Activated T-cell treated with anti-CD3 and anti-CD28 coated beads, Interleukin-2, amount 50 U/mL, for 72 hours (primary cell): ENCODE measurements at regions not wholly inside any gene's neighbourhood (a gene's known extent, or its start where the extent isn't known, plus 50 kb on each side); places are given as distances from the start of the nearest gene placed in this dataset.
"Not testable (repeated sequence)": the region's sequence is repeated elsewhere in the genome, so short reads cannot be mapped to it uniquely, and the experiment has no call there.

Experiments used
- ATAC-seq, 2 donors: fragments of 150-1000 bp; cut with Tn5 transposase; replicated peaks in 1 of 2; 2 replicates each; pipeline ENCODE4 v1.10.0; 2021; ENCODE audit warnings: moderate library complexity in 2 of 2, mild to moderate bottlenecking in 1 of 2
- DNase-seq, 2 donors: peaks; one replicate each; pipeline ENCODE4 v3.0.0; 2021 to 2022; ENCODE audit warnings: mixed read lengths in 1 of 2
- H3K27ac Mint-ChIP-seq: one replicate; pipeline ENCODE4 v1.8.0; 2022; ENCODE audit warnings: mild to moderate bottlenecking, moderate library complexity, mixed read lengths
- H3K27me3 Mint-ChIP-seq: one replicate; pipeline ENCODE4 v1.8.0; 2022; ENCODE audit warnings: low read depth, mixed read lengths
- H3K36me3 Mint-ChIP-seq, 2 donors: one replicate each; pipeline ENCODE4 v1.8.0; 2022; ENCODE audit warnings: mixed read lengths in 2 of 2, mild to moderate bottlenecking in 1 of 2; ENCODE audit not compliant: insufficient read depth in 2 of 2
- H3K4me1 Mint-ChIP-seq: one replicate; pipeline ENCODE4 v1.8.0; 2022; ENCODE audit warnings: low read depth, mixed read lengths
- H3K4me3 Mint-ChIP-seq, 2 donors: one replicate each; pipeline ENCODE4 v1.8.0; 2022; ENCODE audit warnings: mild to moderate bottlenecking in 2 of 2, mixed read lengths in 2 of 2, moderate library complexity in 2 of 2
- H3K9me3 Mint-ChIP-seq, 2 donors: one replicate each; pipeline ENCODE4 v1.8.0; 2022; ENCODE audit warnings: mixed read lengths in 2 of 2

DNA sequence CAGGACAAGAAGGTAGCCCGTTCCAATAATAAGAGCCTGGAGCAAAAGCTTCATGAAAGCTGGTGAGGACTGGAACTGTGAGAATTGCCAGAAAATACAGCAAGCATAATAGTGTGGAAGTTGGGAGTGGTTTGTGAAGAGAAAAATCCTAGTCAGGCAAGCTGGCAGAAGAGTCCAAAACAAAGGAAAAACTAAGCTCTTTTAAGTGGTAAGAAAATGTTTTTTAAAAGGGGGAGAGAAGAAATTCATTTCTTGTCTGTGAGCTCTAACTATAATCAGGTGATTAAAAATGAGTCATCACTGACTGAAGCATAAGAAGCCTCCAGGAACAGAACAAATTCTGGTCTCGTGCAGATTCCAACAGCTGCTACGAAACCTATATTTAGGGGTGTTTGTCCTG is 102.6 kb downstream of the CAAP1 start:
- H3K27me3 Mint-ChIP-seq, result no peaks in the 10 kb centered on the region
- DNase-seq (no peak), ATAC-seq (no peak)
- H3K9me3 Mint-ChIP-seq, result peaks cover 0 to 5% of the 10 kb centered on the region in 2 donors
- H3K36me3 Mint-ChIP-seq, result no peaks in the 10 kb centered on the region
- H3K27ac Mint-ChIP-seq, result no peak overlapping the region
- no peak overlapping the region for H3K4me3 Mint-ChIP-seq
- H3K4me1 Mint-ChIP-seq, result no peaks in the 10 kb centered on the region

DNA sequence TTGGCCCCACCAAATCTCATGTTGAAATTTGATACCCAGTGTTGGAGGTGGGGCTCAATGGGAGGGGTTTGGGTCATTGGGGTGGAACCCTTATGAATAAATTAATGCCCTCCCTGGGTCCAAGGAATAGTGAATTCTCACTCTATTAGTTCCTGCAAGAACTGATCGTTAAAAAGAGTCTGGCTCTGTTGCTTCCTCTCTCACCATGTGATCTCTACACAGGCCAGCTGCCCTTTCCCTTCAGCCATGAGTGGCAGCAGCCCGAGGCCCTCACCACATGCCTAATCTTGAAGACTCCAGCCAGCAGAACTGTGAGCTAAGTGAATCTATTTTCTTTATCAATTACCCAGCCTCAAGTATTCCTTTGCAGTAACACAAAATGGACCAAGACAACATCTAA is 106.0 kb downstream of the CAAP1 start:
- Mint-ChIP-seq H3K4me3 (no peak overlapping the region), H3K4me1 (no peaks in the 10 kb centered on the region), H3K27me3 (peaks cover 7% of the 10 kb centered on the region), H3K27ac (no peak overlapping the region), H3K36me3 (no peaks in the 10 kb centered on the region), H3K9me3 (peaks cover 0 to 3% of the 10 kb centered on the region in 2 donors)
- no peak for DNase-seq
- ATAC-seq, result no peak

DNA sequence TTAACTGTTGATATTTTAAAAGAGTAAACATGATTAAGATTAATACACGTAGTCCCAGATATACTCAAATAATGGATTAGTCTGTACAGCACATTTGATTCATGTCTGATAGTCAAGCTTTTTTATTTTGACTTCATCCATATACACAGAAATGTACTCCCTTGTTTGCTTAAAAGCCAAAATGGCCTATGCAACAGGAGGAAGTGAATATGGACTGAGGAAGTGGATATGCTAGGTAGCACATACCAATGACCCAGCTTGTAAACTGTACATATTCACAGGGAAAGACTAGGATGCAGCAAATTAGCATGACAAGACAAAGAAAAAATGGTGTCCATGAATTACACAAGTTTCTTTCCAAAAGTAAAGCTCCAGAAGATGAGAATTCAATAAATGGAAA is 109.7 kb downstream of the CAAP1 start:
- no peak for ATAC-seq
- Mint-ChIP-seq H3K4me3 (no peak overlapping the region), H3K36me3 (peaks cover 0 to 3% of the 10 kb centered on the region in 2 donors), H3K9me3 (peaks cover 0 to 3% of the 10 kb centered on the region in 2 donors), H3K27me3 (peaks cover 7% of the 10 kb centered on the region), H3K4me1 (no peaks in the 10 kb centered on the region), H3K27ac (no peak overlapping the region)
- DNase-seq, result no peak

DNA sequence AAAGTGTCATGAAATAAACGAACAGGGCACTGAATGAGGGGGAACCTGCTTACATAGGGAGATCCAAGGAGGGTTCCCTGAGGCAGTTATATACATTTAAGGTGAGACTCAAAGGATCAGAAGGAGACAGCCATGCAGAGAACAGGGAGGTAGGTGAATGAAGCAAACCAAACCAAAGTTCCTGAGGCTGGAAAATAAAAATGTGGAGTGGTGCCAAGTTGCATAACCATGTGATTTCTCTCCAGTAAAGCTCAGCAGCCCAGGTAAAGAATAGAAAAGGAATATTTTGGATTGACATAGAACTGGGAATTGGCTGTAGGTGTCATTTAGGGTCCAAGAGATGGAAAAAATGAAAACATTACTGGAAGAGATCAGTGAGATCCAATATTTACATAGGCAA is 110.7 kb downstream of the CAAP1 start:
- ATAC-seq (no peak), DNase-seq (no peak)
- Mint-ChIP-seq H3K27ac (no peak overlapping the region), H3K4me3 (no peak overlapping the region), H3K36me3 (peaks cover 0 to 3% of the 10 kb centered on the region in 2 donors), H3K9me3 (peaks cover 0 to 1% of the 10 kb centered on the region in 2 donors), H3K27me3 (peaks cover 7% of the 10 kb centered on the region), H3K4me1 (no peaks in the 10 kb centered on the region)

DNA sequence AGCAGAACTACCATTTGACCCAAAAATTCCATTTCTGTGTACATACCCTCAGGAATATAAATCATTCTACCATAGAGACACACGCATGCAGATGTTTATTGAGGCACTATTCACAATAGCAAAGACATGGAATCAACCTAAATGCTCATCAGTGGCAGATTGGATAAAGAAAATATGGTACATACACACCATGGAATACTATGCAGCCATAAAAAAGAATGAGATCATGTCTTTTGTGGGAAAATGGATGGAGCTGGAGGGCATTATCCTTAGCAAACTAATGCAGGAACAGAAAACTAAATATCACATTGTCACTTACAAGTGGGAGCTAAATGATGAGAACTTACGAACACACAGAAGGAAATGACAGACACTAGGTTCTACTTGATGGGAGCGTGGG is 112.3 kb downstream of the CAAP1 start:
- H3K27ac Mint-ChIP-seq, H3K36me3 Mint-ChIP-seq, ATAC-seq, H3K27me3 Mint-ChIP-seq, H3K4me3 Mint-ChIP-seq, H3K4me1 Mint-ChIP-seq, DNase-seq, H3K9me3 Mint-ChIP-seq: not testable (repeated sequence)

DNA sequence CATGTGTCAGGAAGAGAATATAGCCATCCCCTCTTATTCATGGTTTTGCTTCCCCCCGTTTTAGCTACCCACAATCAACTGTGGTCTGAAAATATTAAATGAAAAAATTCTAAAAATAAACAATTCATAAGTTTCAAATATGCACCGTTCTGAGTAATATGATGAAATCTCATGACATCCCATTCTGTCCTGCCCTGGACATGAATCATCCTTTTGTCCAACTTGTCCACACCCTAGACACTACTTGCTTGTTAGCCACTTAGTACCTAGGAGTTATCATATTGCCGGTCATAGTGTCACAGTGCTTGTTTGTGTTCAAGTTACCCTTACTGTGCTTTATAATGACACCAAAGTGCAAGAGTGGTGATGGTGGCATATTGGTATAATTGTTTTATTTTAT is 113.5 kb downstream of the CAAP1 start:
- peaks cover 7% of the 10 kb centered on the region for H3K27me3 Mint-ChIP-seq
- H3K4me1 Mint-ChIP-seq, result no peaks in the 10 kb centered on the region
- H3K9me3 Mint-ChIP-seq, result no peaks in the 10 kb centered on the region
- H3K4me3 Mint-ChIP-seq, result no peak overlapping the region
- no peak for DNase-seq
- ATAC-seq, result no peak
- H3K36me3 Mint-ChIP-seq, result peaks cover 0 to 3% of the 10 kb centered on the region in 2 donors
- no peak overlapping the region for H3K27ac Mint-ChIP-seq

DNA sequence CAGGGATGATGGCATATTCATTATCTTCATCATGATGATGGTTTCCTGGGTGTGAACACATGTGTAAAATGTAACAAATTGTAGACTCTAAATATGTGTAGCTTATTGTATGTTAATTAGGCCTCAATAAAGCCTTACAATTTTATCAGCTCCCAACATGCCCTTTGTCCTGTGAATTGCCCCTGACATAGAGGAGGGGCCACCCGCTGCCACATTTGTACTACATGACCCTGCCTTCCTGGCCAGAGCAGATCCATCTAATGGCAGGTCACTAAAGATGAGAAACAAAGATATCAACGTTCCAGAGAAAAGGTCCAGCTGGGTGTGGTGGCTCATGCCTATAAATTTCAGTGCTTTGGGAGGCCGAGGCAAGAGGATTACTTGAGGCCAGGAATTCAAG is 117.2 kb downstream of the CAAP1 start:
- H3K4me1 Mint-ChIP-seq, result no peaks in the 10 kb centered on the region
- peaks cover 8% of the 10 kb centered on the region for H3K27me3 Mint-ChIP-seq
- H3K27ac Mint-ChIP-seq, result no peak overlapping the region
- H3K36me3 Mint-ChIP-seq, result peaks cover 0 to 2% of the 10 kb centered on the region in 2 donors
- ATAC-seq (no peak), DNase-seq (no peak)
- no peaks in the 10 kb centered on the region for H3K9me3 Mint-ChIP-seq
- no peak overlapping the region for H3K4me3 Mint-ChIP-seq

DNA sequence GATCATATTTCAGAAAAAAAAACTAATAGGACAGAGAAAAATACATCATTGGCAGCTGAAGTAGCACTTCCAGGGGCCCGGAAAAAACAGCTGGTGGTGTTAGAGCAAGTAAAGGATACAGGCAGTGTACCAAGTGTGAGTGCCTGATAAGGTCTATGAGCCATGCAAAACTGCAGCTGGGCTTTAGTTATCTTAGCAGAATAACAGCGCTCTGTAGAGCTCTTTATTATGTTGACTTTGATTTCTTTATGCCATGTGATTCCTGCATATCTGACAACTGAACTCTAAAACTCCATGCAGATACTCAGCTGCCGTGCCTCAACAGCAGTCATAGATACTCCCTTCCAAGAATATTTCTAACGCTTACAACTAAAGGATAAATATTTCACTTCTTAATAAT is 119.5 kb downstream of the CAAP1 start:
- Mint-ChIP-seq H3K9me3 (no peaks in the 10 kb centered on the region), H3K27ac (no peak overlapping the region), H3K27me3 (peaks cover 8% of the 10 kb centered on the region), H3K4me1 (no peaks in the 10 kb centered on the region), H3K4me3 (no peak overlapping the region), H3K36me3 (no peaks in the 10 kb centered on the region)
- no peak for DNase-seq
- ATAC-seq, result no peak

DNA sequence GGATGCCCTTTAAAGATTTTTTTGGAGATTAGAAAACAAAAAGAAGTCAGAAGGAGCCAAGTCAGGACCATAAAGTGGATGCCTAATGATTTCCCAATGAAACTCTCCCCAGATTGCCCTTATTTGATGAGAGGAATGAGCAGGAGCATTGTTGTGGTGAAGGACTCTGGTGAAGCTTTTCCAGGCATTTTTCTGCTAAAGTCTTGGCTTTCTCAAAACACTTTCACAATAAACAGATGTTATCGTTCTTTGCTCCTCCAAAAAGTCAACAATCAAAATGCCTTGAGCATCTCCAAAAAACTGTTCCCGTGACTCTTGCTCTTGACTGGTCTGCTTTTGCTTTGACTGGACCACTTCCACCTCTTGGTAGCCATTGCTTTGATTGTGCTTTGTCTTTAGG is 121.8 kb downstream of the CAAP1 start:
- H3K27ac Mint-ChIP-seq, result no peak overlapping the region
- DNase-seq (no peak), ATAC-seq (no peak)
- H3K9me3 Mint-ChIP-seq, result no peaks in the 10 kb centered on the region
- H3K4me3 Mint-ChIP-seq, result no peak overlapping the region
- H3K36me3 Mint-ChIP-seq, result no peaks in the 10 kb centered on the region
- peaks cover 8% of the 10 kb centered on the region for H3K27me3 Mint-ChIP-seq
- no peaks in the 10 kb centered on the region for H3K4me1 Mint-ChIP-seq

DNA sequence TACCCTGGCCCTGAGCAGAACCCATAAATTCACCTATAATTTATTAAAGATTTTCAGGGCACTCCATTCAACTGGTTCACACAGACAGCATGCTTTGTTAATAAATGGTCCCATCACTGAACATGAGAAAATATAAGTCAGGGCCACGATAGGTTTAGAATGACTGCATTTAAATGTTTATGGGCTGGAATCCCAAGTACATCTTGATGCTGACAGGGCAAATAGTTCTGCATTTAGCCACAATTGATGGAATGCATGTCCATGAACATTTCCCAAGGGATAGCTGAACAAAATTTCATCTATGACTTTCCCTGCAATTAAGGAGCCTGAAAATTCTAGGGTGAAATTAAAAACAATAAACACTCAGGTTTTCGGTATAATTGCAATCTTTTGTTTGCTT is 124.5 kb downstream of the CAAP1 start:
- H3K27ac Mint-ChIP-seq, result no peak overlapping the region
- H3K4me3 Mint-ChIP-seq, result no peak overlapping the region

DNA sequence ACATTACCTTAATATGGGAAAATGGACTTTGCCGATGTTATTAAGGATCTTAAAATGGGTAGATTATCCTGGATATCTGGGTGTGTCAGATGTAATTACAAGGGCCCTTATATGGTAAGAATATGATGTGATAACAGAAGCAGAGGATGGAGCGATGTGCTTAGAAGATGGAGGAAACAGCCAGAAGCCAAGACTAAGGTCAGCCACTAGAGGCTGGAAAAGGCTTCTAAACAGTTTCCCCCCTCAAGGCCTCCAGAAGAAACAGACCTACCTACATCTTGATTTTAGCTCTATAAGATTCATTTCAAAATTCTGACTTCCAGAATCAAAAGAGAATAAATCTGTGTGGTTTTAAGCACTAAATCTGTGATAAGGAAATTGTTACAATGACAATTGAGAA is 131.9 kb downstream of the CAAP1 start:
- H3K36me3 Mint-ChIP-seq, result no peaks in the 10 kb centered on the region
- no peak overlapping the region for H3K4me3 Mint-ChIP-seq
- ATAC-seq, result no peak
- no peak for DNase-seq
- H3K27ac Mint-ChIP-seq, result no peak overlapping the region
- peaks cover 7% of the 10 kb centered on the region for H3K27me3 Mint-ChIP-seq
- H3K9me3 Mint-ChIP-seq, result no peaks in the 10 kb centered on the region
- H3K4me1 Mint-ChIP-seq, result no peaks in the 10 kb centered on the region

More for the DNA sequence above, 124.5 kb downstream of the CAAP1 start:
- no peaks in the 10 kb centered on the region for H3K36me3 Mint-ChIP-seq
- H3K27me3 Mint-ChIP-seq, result peaks cover 14% of the 10 kb centered on the region
- DNase-seq (no peak), ATAC-seq (no peak)
- no peaks in the 10 kb centered on the region for H3K4me1 Mint-ChIP-seq
- no peaks in the 10 kb centered on the region for H3K9me3 Mint-ChIP-seq

DNA sequence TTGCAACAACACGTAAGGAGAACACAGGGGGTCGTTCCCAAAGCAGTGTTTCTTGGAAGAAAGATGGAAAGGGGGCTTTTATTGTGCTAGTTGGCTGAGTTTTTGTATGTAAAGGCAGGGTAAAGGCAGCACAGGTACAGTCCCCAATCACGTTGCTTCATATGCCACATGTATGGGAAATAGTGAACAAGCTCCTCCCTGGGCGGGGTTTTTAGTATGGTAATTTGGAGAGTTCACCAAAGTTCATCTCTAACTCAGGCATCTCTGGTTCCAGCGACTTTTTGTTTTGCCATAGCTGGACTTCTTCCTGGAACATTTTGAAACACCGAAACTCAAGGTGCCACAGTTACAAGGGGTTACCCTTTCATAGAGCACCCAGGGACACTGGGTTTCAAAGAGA is 133.9 kb downstream of the CAAP1 start:
- peaks cover 4% of the 10 kb centered on the region for H3K27me3 Mint-ChIP-seq
- ATAC-seq (no peak), DNase-seq (no peak)
- H3K4me1 Mint-ChIP-seq, result no peaks in the 10 kb centered on the region
- no peak overlapping the region for H3K4me3 Mint-ChIP-seq
- H3K36me3 Mint-ChIP-seq, result no peaks in the 10 kb centered on the region
- no peaks in the 10 kb centered on the region for H3K9me3 Mint-ChIP-seq
- no peak overlapping the region for H3K27ac Mint-ChIP-seq

DNA sequence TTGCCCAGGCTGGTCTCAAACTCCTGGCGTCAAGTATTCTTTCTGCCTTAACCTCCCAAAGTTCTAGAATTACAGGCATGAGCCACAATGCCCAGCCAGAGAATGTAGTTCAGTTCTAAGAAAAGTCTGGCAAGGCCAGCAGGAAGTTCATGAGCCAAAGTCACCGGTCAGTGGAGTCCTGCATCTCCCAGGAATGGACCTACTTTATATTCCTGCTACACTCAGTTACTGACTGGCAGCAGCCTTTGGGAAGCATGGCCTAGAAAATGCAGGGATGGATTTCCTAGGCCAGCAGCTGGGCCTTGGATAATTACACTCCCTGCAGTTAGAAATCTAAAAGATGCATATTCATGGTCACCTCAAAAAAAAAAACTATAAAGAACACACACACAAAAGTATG is 135.7 kb downstream of the CAAP1 start:
- H3K4me1 Mint-ChIP-seq, result no peaks in the 10 kb centered on the region
- H3K4me3 Mint-ChIP-seq, result no peak overlapping the region
- H3K27ac Mint-ChIP-seq, result no peak overlapping the region
- no peak for ATAC-seq
- DNase-seq, result no peak
- H3K36me3 Mint-ChIP-seq, result no peaks in the 10 kb centered on the region
- no peaks in the 10 kb centered on the region for H3K9me3 Mint-ChIP-seq
- no peaks in the 10 kb centered on the region for H3K27me3 Mint-ChIP-seq

DNA sequence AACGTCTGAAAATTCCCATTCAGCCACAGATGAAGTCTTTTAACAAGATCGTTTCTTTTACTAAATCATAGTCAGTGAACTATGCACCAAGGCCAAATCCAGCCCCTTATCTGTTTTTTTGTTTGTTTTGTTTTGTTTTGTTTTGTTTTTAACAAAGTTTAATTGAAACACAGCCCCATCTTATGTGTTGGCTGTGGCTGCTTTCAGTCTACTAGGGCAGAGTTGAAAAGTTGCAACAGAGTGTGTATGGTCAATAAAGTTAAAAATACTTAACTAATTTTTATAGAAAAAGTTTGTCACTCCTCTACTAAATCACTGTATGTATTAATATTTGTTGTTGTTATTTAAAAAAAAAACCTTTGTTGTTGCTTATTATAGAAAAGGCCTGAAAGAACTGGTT is 137.1 kb downstream of the CAAP1 start:
- Mint-ChIP-seq H3K9me3 (no peaks in the 10 kb centered on the region), H3K27ac (no peak overlapping the region), H3K4me3 (no peak overlapping the region), H3K27me3 (no peaks in the 10 kb centered on the region), H3K36me3 (no peaks in the 10 kb centered on the region), H3K4me1 (no peaks in the 10 kb centered on the region)
- DNase-seq (no peak), ATAC-seq (no peak)
